ENCODE measurements at regions not wholly inside any gene's neighbourhood (a gene's known extent, or its start where the extent isn't known, plus 50 kb on each side); places are given as distances from the start of the nearest gene placed in this dataset.
"Not testable (repeated sequence)": the region's sequence is repeated elsewhere in the genome, so short reads cannot be mapped to it uniquely, and the experiment has no call there.

DNA sequence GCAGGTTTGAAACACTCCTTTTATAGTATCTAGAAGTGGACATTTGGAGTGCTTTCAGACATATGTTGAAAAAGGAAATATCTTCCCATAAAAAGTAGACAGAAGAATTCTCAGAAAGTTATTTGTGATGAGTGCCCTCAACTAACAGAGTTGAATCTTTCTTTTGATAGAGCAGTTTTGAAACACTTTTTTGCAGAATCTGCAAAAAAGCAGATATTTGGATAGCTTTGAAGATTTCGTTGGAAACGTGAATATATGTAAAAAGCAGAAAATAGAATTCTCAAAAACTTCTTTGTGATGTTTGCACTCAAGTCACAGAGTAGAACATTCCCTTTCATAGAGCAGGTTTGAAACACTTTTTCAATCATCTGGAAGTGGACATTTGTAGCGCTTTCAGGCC lies 676.4 kb upstream of the ZNF337 start:
- DNase-seq (ENCODE audit: low read depth), result not testable (repeated sequence)

DNA sequence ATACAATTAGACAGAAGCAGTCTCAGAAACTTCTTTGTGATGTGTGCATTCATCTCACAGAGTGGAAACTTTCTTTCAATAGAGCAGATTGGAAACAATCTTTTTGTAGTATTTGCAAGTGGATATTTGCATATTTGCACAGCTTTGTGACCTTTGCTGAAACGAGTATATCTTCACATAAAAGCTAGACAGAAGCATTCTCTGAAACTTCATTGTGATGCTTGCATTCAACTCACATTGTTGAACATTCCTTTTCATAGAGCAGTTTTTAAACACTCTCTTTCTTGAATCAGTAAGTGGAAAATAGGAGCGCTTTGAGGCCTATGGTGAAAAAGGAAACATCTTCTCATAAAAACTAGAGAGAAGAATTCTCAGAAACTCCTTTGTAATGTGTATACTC lies 657.9 kb upstream of the ZNF337 start:
- no peak for DNase-seq (ENCODE audit: low read depth)

GRCh38 chr20:26347396-26347795 lies 650.7 kb upstream of the ZNF337 start:
- DNase-seq (ENCODE audit: low read depth), result no peak

GRCh38 chr20:26340460-26341065 lies 643.9 kb upstream of the ZNF337 start:
- not testable (repeated sequence) for DNase-seq (ENCODE audit: low read depth)

- no peak for DNase-seq (ENCODE audit: low read depth)
Observed at GRCh38 chr20:26324177-26324576, 627.5 kb upstream of the ZNF337 start.

DNA sequence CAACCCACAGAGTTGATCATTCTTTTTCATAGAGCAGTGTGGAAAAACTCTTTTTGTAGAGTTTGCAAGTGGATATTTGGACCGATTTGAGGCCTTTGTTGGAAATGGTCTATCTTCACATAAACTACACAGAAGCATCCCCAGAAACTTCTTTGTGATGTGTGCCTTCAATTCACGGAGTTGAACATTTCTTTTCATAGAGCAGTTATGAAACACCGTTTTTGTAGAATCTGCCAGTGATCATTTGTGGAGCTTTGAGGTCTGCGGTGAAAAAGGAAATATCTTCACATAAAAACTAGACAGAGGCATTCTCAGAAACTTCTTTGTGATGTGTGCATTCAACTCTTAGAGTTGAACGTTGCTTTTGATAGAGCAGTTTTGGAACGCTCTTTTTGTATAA lies 618.4 kb upstream of the ZNF337 start:
- no peak for DNase-seq (ENCODE audit: low read depth)

- DNase-seq (ENCODE audit: low read depth), result not testable (repeated sequence)
Observed at GRCh38 chr20:26309720-26310119, 613.1 kb upstream of the ZNF337 start.

- no peak for DNase-seq (ENCODE audit: low read depth)
Observed at GRCh38 chr20:26308961-26309360, 612.3 kb upstream of the ZNF337 start.

- DNase-seq (ENCODE audit: low read depth), result no peak
Observed at GRCh38 chr20:26295006-26295405, 598.4 kb upstream of the ZNF337 start.

GRCh38 chr20:26288379-26289061 lies 591.9 kb upstream of the ZNF337 start:
- DNase-seq (ENCODE audit: low read depth), result not testable (repeated sequence)

DNA sequence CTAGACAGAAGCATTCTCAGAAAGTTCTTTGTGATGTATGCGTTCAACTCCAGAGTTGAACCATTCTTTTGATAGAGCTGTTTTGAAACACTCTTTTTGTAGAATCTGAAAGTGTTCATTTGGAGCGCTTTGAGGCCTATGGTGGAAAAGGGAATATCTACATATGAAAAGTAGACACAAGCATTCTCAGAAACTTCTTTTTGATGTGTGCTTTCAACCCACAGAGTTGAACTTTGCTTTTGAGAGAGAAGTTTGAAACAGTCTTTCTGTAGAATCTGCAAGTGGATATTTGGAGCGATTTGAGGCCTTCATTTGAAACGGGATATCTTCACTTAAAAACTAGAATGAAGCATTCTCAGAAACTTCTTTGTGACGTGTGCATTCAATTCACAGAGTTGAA lies 582.6 kb upstream of the ZNF337 start:
- no peak for DNase-seq (ENCODE audit: low read depth)

DNA sequence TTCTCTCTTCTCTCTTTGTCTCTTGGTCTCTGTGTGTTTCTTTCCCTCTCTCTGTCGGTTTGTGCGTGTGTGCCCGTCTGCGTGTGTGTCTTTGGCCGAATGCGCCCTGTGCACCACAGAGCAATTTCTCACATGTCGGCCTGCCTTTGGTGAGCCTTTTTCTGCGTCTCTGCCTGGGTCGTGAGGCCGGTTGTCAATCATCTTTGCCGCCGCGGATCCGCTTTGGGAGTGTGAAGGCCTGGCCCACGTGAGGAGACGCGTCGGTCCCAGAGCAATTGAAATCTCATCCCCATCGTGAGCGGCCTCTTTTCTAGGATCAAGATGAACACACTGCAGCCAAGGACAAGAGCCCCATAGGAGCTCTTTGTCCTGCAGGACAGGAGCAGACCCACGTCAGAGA lies 580.7 kb upstream of the ZNF337 start:
- no peak for DNase-seq (ENCODE audit: low read depth)

GRCh38 chr20:26276554-26277210 lies 580.0 kb upstream of the ZNF337 start:
- DNase-seq (ENCODE audit: low read depth), result no peak

- DNase-seq (ENCODE audit: low read depth), result not testable (repeated sequence)
Observed at GRCh38 chr20:26268762-26269161, 572.1 kb upstream of the ZNF337 start.

- DNase-seq (ENCODE audit: low read depth), result peak; percentile 24
Observed at GRCh38 chr20:26260925-26261324, 564.3 kb upstream of the ZNF337 start.

- DNase-seq (ENCODE audit: low read depth), result not testable (repeated sequence)
Observed at GRCh38 chr20:26252311-26252975, 555.8 kb upstream of the ZNF337 start.

- DNase-seq (ENCODE audit: low read depth), result not testable (repeated sequence)
Observed at GRCh38 chr20:26251376-26251775, 554.7 kb upstream of the ZNF337 start.

- not testable (repeated sequence) for DNase-seq (ENCODE audit: low read depth)
Observed at GRCh38 chr20:26250249-26251114, 553.8 kb upstream of the ZNF337 start.

DNA sequence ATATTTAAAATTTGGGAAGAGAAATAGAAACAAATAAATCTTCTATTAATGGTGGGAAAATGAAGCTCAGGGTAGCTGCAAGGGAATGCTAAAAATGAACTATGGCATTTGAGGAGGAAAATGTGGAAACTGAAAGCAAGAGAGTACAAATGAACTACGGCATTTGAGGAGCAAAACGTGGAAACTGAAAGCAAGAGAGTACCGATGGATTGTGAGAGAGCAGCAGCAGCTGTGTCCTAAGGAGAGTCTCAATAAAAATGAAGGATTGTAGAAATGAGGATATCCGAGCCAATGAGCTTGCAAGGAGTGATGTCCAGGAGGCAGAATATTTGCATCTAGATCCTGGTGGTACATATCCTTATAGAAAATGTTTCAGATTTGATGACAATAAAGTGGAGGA lies 547.1 kb upstream of the ZNF337 start:
- no peak for DNase-seq (ENCODE audit: low read depth)

DNA sequence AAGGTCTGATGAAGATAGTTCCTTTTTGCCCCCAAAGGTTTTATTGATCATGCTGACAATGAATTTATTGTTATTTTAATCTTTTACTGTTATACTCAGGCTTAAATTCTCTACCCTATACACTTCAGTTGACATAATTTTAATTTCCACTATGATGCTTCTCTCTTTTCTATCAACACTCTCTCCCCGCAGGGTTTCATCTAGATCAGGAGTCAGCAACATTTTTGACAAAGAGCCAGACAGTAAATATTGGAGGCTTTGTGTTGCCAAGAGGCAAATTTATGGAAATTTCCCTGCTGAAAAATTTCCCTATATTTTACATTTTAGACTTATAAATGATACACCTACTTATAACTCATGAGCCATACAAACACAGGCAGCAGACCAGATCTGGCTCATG lies 524.0 kb upstream of the ZNF337 start:
- DNase-seq (ENCODE audit: low read depth), result not testable (repeated sequence)

GRCh38 chr20:26219546-26219945 lies 522.9 kb upstream of the ZNF337 start:
- not testable (repeated sequence) for DNase-seq (ENCODE audit: low read depth)

All from LHCN-M2 (cell line).